Testis (tissue), 2 donors: ENCODE measurements at regions not wholly inside any gene's neighbourhood (a gene's known extent, or its start where the extent isn't known, plus 50 kb on each side); places are given as distances from the start of the nearest gene placed in this dataset.

Experiments
- DNase-seq: peaks from one replicate; pipeline ENCODE4 v3.0.0-alpha.2; 2019
- H3K27ac ChIP-seq, 2 donors: fragments of 200-600 bp; sonication (generic); one replicate each; pipeline ENCODE4 v1.5.1; 2019
- H3K27me3 ChIP-seq: fragments of 200-600 bp; sonication (generic); one replicate; pipeline ENCODE4 v1.5.1; 2019
- H3K36me3 ChIP-seq: fragments of 200-600 bp; sonication (generic); one replicate; pipeline ENCODE4 v1.5.1; 2017; ENCODE audit warnings: low read depth; ENCODE audit errors: missing control alignments
- H3K4me1 ChIP-seq: fragments of 200-600 bp; sonication (generic); one replicate; pipeline ENCODE4 v1.5.1; 2019
- H3K4me3 ChIP-seq, 2 donors: fragments of 200-600 bp; sonication (generic); one replicate each; pipeline ENCODE4 v1.5.1; 2017 to 2019
- H3K9me3 ChIP-seq: fragments of 200-600 bp; sonication (generic); one replicate; pipeline ENCODE4 v1.5.1; 2017
- POLR2A ChIP-seq: fragments of 450-650 bp; IDR thresholded peaks from one replicate; pipeline ENCODE4 v1.6.1; 2017; ENCODE audit warnings: antibody characterized with exemption, mild to moderate bottlenecking, moderate library complexity
- WGBS, 2 donors: methylation state at CpG; one replicate each; pipeline ENCODE4 v1.1.5; 2018; 5-methylcytosine and 5-hydroxymethylcytosine counted together
- intact Hi-C: fragments of 100-400 bp; cut with DNase I; formaldehyde crosslinking; loops from one replicate; pipeline ENCODE4 v1.15.1; 2023; ENCODE audit warnings: low total_unique reads
- TF ChIP-seq, protein P1 (sequence below), 3 experiments: fragments of 450-650 bp in 2 of 3; fragments of 200-600 bp in 1 of 3; sonication (generic) in 1 of 3; IDR thresholded peaks; one replicate each; pipeline ENCODE4 v1.5.1; 2016 to 2019; ENCODE audit warnings: antibody characterized with exemption in 3 of 3, mild to moderate bottlenecking in 2 of 3, moderate library complexity in 1 of 3

DNA sequence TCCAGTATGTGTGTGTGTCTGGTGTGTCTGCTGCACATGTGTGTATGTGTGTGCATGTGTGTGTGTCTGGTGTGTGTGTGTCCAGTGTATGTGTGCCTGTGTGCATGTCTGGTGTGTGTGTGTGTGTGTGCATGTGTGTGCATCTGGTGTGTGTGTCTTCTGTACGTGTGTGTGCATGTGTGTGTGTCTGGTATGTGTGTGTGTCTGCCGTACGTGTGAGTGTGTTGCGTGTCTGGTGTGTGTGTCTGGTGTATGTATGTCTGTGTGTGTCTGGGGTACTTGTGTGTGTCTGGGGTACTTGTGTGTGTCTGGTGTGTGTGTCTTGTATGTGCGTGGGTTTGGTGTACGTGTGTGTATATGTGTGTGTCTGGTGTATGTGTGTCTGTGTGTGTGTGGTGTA lies 289.1 kb upstream of the SHH start:
- intact Hi-C loops: no loop called here
- H3K4me3 ChIP-seq: no peak overlapping the region
- no peaks in the 10 kb centered on the region for H3K36me3 ChIP-seq
- DNase-seq: no peak
- H3K27me3 ChIP-seq: no peaks in the 10 kb centered on the region
- 82 to 90% methylated on average over 5 to 6 of the region's 6 CpGs for WGBS, 2 donors
- no peaks in the 10 kb centered on the region for H3K4me1 ChIP-seq
- no peak overlapping the region for H3K27ac ChIP-seq
- H3K9me3 ChIP-seq: no peaks in the 10 kb centered on the region
- TF ChIP-seq POLR2A: no peak
- TF ChIP-seq, protein P1, sequence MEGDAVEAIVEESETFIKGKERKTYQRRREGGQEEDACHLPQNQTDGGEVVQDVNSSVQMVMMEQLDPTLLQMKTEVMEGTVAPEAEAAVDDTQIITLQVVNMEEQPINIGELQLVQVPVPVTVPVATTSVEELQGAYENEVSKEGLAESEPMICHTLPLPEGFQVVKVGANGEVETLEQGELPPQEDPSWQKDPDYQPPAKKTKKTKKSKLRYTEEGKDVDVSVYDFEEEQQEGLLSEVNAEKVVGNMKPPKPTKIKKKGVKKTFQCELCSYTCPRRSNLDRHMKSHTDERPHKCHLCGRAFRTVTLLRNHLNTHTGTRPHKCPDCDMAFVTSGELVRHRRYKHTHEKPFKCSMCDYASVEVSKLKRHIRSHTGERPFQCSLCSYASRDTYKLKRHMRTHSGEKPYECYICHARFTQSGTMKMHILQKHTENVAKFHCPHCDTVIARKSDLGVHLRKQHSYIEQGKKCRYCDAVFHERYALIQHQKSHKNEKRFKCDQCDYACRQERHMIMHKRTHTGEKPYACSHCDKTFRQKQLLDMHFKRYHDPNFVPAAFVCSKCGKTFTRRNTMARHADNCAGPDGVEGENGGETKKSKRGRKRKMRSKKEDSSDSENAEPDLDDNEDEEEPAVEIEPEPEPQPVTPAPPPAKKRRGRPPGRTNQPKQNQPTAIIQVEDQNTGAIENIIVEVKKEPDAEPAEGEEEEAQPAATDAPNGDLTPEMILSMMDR (IDR thresholded peaks at IDR 0.05): no peak

DNA sequence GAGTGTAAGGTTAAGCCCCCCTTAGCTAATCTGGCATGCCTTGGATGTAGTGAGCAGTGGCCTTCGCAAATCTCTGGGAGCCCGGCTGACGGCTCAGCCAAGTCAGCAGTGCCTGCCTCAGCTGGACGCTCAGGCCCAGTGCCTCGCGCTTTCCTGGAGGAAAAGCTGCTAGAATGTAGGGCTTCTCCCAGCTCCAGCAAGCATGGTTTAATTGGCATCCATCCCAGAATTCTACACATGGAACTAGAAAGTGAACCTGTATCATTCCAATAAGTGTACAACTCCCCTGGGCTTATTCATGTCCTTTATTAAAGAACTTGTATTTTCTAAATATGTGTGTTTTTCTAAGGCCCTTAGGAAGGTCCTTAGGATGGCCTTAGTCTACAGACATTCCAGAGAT lies 287.8 kb upstream of the SHH start:
- no peaks in the 10 kb centered on the region for H3K36me3 ChIP-seq
- no peak overlapping the region for H3K4me3 ChIP-seq
- WGBS, 2 donors: 58 to 83% methylated on average over 2 to 6 of the region's 6 CpGs
- no peaks in the 10 kb centered on the region for H3K4me1 ChIP-seq
- H3K9me3 ChIP-seq: no peaks in the 10 kb centered on the region
- H3K27ac ChIP-seq: no peak overlapping the region
- no peaks in the 10 kb centered on the region for H3K27me3 ChIP-seq
- DNase-seq: no peak
- TF ChIP-seq, protein P1 (IDR thresholded peaks at IDR 0.05): no peak
- no peak for TF ChIP-seq POLR2A
- intact Hi-C loops: no loop called here

DNA sequence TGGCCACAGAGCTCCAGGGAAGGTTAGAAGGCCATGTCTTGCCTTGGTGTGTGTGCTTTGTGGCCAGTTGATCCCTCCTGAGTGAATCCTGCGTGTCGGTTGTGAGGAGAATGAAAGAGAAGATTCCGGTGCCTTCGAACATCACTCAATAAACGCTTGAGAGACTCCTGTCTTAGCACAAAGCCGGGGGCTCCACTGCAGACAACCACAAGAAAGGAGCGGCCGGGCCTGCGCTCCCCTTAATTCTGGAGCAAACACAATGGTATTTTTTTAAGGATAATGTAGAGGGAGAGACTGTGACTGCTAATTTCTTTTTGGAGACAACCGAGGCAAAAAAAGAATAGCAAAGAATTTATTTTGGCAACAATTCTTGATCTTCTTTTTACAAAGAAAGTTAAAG lies 286.8 kb upstream of the SHH start:
- 87 to 91% methylated on average over 10 of the region's 10 CpGs for WGBS, 2 donors
- H3K4me3 ChIP-seq: no peak overlapping the region

DNA sequence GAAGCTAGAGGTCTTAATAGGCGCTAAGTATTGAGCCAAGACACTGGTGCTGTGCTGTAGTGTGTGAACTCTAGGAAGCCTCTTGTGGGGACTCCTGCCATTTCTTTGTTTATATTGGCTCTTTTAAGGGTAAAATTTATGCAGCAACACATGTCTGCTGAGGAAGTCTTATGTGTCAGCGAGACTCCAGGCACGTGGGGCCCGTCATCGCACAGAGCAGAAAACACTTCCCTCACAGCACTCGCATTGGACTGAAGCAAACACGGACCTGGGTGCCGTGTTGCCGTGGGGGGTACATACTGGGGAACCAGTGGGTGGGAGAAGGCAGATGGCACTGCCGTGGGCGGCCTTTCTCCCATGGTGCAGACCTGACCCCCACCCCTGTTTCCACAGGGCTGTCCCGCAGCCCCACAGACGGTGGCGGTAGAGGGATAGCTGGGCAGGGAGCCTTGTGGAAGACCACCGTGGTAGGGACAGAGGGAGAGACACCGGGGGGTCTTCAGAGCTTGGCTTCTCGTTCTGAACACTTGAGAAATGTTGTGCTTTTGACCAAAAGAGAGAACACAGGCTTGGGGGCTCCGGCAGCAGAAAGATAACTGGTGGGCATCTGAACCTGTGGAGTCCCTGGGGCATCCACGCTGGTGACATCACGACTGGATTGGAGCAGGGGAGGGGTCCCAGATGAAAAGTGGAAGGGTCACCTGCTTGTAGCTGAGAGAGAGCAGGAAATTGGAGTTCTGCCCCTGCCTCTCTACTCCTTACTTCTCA lies 284.7 kb upstream of the SHH start:
- Histone ChIP-seq H3K9me3 (no peaks in the 10 kb centered on the region), H3K27me3 (no peaks in the 10 kb centered on the region), H3K36me3 (no peaks in the 10 kb centered on the region), H3K4me3 (no peak overlapping the region), H3K4me1 (no peaks in the 10 kb centered on the region), H3K27ac (no peak overlapping the region)
- DNase-seq: no peak
- 68 to 69% methylated on average over 16 to 20 of the region's 20 CpGs for WGBS, 2 donors
- TF ChIP-seq, protein P1 (IDR thresholded peaks at IDR 0.05): no peak
- intact Hi-C loops: no loop called here

More for the DNA sequence above, 286.8 kb upstream of the SHH start:
- no peak overlapping the region for H3K27ac ChIP-seq
- no peaks in the 10 kb centered on the region for H3K27me3 ChIP-seq
- H3K4me1 ChIP-seq: no peaks in the 10 kb centered on the region
- H3K36me3 ChIP-seq: no peaks in the 10 kb centered on the region
- DNase-seq: no peak
- intact Hi-C loops: no loop called here
- TF ChIP-seq, protein P1 (IDR thresholded peaks at IDR 0.05): no peak
- TF ChIP-seq POLR2A: no peak
- no peaks in the 10 kb centered on the region for H3K9me3 ChIP-seq
